ENCODE measurements at regions not wholly inside any gene's neighbourhood (a gene's known extent, or its start where the extent isn't known, plus 50 kb on each side); places are given as distances from the start of the nearest gene placed in this dataset.

DNA sequence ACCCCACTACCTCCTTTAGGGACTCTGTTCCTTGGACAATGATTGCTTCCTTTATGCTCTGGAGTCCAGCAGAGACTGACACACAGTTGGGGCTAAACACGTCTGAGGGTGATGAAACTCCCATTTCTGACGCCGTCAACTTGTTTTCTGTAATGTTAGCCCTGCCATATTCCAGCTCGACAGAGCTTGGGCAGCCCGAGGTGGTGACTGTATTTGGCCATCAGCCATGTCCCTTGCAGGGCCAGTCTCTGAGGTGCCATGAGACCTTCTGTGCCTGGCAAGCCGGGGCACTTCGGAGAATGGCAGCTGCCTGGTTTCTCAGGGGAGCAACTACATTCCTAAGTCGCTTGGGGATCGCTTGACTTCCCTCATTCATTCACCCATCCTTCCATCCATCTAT, 278.9 kb upstream of the TNRC6C start:
- H3K4me2 ChIP-seq (ENCODE audit: insufficient read depth, low read length), result no peak overlapping the region
- H3K27me3 ChIP-seq (ENCODE audit: insufficient read depth, low read length), result peaks cover 41% of the 10 kb centered on the region
- no peaks in the 10 kb centered on the region for H3K4me1 ChIP-seq (ENCODE audit: insufficient read depth, low read length)
- H2AFZ ChIP-seq (ENCODE audit: low read length), result no peak overlapping the region
- H3K36me3 ChIP-seq (ENCODE audit: insufficient read depth, low read length), result no peaks in the 10 kb centered on the region
- H3K27ac ChIP-seq (ENCODE audit: low read depth, low read length), result no peak overlapping the region
- no peaks in the 10 kb centered on the region for H3K9me3 ChIP-seq (ENCODE audit: low read depth, low read length)
- H3K4me3 ChIP-seq (ENCODE audit: insufficient read depth, low read length), result no peak overlapping the region
- no peaks in the 10 kb centered on the region for H4K20me1 ChIP-seq (ENCODE audit: insufficient read depth, low read length)
- no peaks in the 10 kb centered on the region for H3K79me2 ChIP-seq (ENCODE audit: insufficient read depth, low read length)
- TF ChIP-seq, protein P1, sequence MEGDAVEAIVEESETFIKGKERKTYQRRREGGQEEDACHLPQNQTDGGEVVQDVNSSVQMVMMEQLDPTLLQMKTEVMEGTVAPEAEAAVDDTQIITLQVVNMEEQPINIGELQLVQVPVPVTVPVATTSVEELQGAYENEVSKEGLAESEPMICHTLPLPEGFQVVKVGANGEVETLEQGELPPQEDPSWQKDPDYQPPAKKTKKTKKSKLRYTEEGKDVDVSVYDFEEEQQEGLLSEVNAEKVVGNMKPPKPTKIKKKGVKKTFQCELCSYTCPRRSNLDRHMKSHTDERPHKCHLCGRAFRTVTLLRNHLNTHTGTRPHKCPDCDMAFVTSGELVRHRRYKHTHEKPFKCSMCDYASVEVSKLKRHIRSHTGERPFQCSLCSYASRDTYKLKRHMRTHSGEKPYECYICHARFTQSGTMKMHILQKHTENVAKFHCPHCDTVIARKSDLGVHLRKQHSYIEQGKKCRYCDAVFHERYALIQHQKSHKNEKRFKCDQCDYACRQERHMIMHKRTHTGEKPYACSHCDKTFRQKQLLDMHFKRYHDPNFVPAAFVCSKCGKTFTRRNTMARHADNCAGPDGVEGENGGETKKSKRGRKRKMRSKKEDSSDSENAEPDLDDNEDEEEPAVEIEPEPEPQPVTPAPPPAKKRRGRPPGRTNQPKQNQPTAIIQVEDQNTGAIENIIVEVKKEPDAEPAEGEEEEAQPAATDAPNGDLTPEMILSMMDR (IDR thresholded peaks at IDR 0.05; ENCODE audit: extremely low read depth, low read depth, low read length), result no peak
- DNase-seq (ENCODE audit: insufficient read length, low spot score, missing footprints), result no peak

DNA sequence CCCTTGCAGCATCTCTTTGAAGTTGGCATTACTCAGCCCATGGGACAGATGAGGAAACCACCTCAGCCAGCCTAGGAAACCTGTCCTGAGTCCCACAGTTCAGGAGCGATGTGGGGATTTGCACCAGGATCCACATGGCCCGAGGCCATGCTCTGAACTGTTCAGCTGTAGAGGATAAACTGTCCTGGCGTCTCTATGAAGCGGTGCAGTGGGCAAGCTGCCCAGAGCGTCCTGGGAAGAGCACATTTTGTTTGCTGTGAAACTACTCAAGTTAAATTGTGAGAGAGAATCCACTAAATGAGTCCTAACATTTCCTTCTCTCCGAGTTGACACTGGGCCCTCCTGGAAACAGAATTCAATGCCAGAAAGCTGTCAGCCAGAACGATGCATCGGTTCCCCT, 276.6 kb upstream of the TNRC6C start:
- TF ChIP-seq, protein P1 (IDR thresholded peaks at IDR 0.05; ENCODE audit: extremely low read depth, low read depth, low read length), result no peak
- Histone ChIP-seq H3K4me1 (ENCODE audit: insufficient read depth, low read length) (no peaks in the 10 kb centered on the region), H4K20me1 (ENCODE audit: insufficient read depth, low read length) (no peaks in the 10 kb centered on the region), H3K9me3 (ENCODE audit: low read depth, low read length) (no peaks in the 10 kb centered on the region), H3K36me3 (ENCODE audit: insufficient read depth, low read length) (no peaks in the 10 kb centered on the region), H2AFZ (ENCODE audit: low read length) (no peak overlapping the region), H3K79me2 (ENCODE audit: insufficient read depth, low read length) (no peaks in the 10 kb centered on the region), H3K4me2 (ENCODE audit: insufficient read depth, low read length) (no peak overlapping the region), H3K27ac (ENCODE audit: low read depth, low read length) (no peak overlapping the region), H3K4me3 (ENCODE audit: insufficient read depth, low read length) (no peak overlapping the region), H3K27me3 (ENCODE audit: insufficient read depth, low read length) (peaks cover 19% of the 10 kb centered on the region)
- DNase-seq (ENCODE audit: insufficient read length, low spot score, missing footprints), result no peak

DNA sequence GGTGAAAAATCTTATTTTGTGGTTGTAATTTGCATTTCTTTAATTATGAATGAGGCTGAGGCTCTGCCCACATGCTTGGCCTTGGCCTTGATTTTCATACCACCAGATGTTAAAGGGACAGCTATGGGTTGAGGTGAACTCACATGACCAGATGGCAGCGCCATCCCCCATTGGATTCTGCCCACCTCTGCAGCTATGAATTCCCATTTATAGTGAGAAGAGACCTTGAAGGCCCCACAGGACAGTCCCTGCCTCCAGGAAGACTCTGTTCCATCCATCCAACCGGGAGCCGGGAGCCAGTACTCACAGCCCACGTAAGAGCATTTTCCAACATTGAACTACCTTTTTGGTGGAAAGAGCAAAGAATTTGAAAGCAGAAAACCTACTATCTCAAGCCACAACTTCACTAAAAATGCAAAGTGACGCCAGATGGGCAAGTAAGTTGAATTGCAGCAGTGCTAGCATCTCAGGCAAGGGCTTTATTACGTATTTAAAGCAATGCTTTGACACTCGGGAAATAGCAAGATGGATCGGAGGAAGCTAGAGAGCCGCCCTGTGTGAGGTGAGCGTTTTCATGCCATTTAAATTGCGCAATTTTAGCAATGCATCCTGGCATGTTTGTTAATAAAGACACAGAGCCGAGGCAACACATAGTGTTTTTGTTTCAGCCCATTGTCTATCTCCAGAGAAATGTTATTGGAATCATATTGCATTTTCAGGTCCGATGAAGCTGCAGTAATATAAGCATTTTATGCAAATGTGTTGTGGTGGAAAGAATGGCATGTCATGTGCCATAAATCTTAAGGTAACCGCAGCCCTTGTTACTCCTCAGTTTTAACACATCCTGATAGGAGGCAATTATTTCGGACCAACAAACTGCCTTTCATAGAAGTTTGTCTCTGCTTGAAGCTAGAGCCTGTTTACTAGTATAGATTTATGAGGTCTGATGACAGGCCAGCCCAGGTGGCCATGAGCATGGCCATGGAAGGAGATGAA, 273.4 kb upstream of the TNRC6C start:
- TF ChIP-seq, protein P1 (IDR thresholded peaks at IDR 0.05; ENCODE audit: extremely low read depth, low read depth, low read length), result no peak
- H3K4me2 ChIP-seq (ENCODE audit: insufficient read depth, low read length), result no peak overlapping the region

DNA sequence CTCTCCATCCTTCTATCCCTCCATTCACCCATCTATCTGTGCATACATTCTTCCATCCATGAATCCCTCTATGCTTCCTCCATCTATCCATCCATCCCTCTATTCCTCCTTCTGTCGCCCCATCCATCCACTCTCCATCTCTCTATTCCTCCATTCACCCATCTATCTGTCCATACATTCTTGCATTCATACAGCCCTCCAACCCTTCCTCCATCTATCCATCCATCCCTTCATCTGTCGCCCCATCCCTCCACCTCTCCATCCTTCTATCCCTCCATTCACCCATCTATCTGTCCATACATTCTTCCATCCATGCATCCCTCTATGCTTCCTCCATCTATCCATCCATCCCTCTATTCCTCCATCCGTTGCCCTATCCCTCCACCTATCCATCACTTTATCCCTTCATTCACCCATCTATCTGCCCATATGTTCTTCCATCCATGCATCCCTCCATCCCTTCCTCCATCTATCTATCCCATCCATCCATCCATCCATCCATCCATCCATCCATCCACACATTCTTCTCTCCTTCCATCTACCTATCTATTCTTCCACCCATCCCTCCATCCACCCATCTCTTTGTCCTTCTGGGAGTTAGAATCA, 272.5 kb upstream of the TNRC6C start:
- Histone ChIP-seq H3K79me2 (ENCODE audit: insufficient read depth, low read length) (no peaks in the 10 kb centered on the region), H3K27me3 (ENCODE audit: insufficient read depth, low read length) (peaks cover 9% of the 10 kb centered on the region), H3K27ac (ENCODE audit: low read depth, low read length) (no peak overlapping the region), H3K4me3 (ENCODE audit: insufficient read depth, low read length) (no peak overlapping the region), H3K4me2 (ENCODE audit: insufficient read depth, low read length) (no peak overlapping the region), H4K20me1 (ENCODE audit: insufficient read depth, low read length) (no peaks in the 10 kb centered on the region), H3K36me3 (ENCODE audit: insufficient read depth, low read length) (no peaks in the 10 kb centered on the region), H3K9me3 (ENCODE audit: low read depth, low read length) (no peaks in the 10 kb centered on the region), H3K4me1 (ENCODE audit: insufficient read depth, low read length) (peaks cover 4% of the 10 kb centered on the region), H2AFZ (ENCODE audit: low read length) (no peak overlapping the region)
- TF ChIP-seq, protein P1 (IDR thresholded peaks at IDR 0.05; ENCODE audit: extremely low read depth, low read depth, low read length), result no peak
- DNase-seq (ENCODE audit: insufficient read length, low spot score, missing footprints), result no peak

More for the DNA sequence above, 273.4 kb upstream of the TNRC6C start:
- Histone ChIP-seq H3K4me3 (ENCODE audit: insufficient read depth, low read length) (no peak overlapping the region), H3K79me2 (ENCODE audit: insufficient read depth, low read length) (no peaks in the 10 kb centered on the region), H3K9me3 (ENCODE audit: low read depth, low read length) (no peaks in the 10 kb centered on the region), H3K27me3 (ENCODE audit: insufficient read depth, low read length) (no peaks in the 10 kb centered on the region), H3K4me1 (ENCODE audit: insufficient read depth, low read length) (no peaks in the 10 kb centered on the region), H4K20me1 (ENCODE audit: insufficient read depth, low read length) (no peaks in the 10 kb centered on the region), H3K36me3 (ENCODE audit: insufficient read depth, low read length) (no peaks in the 10 kb centered on the region), H2AFZ (ENCODE audit: low read length) (no peak overlapping the region), H3K27ac (ENCODE audit: low read depth, low read length) (no peak overlapping the region)
- no peak for DNase-seq (ENCODE audit: insufficient read length, low spot score, missing footprints)
